Panc1 (cell line): ENCODE measurements at regions not wholly inside any gene's neighbourhood (a gene's known extent, or its start where the extent isn't known, plus 50 kb on each side); places are given as distances from the start of the nearest gene placed in this dataset.

ENCODE experiments used
- ATAC-seq: fragments of 200-7000 bp; cut with Tn5 transposase; 2 replicates; pipeline ENCODE4 v1.9.1; 2020; ENCODE audit warnings: mild to moderate bottlenecking, moderate library complexity
- BruUV-seq: library from RNA; stranded (reverse); fragments of 400-500 nt; replicated peaks from 2 replicates; lab custom pipeline; 2021; lab: Mats Ljungman, UMichigan
- CTCF ChIA-PET: fragments of 300-600 bp; sonication (Branson Sonifier 250); formaldehyde crosslinking; loops from one replicate; lab custom pipeline; 2022; ENCODE audit warnings: antibody characterized with exemption; lab: Charles Lee
- POLR2A ChIA-PET: fragments of 300-600 bp; sonication (Branson Sonifier 250); formaldehyde crosslinking; loops from one replicate; lab custom pipeline; 2022; ENCODE audit warnings: antibody characterized with exemption; lab: Charles Lee
- DNase-seq: peaks from one replicate; pipeline ENCODE4 v3.0.0-alpha.2; 2010; ENCODE audit warnings: low read depth, low spot score
- H3K27ac ChIP-seq: 2 replicates; pipeline ENCODE4 v1.5.1; 2011; ENCODE audit warnings: mild to moderate bottlenecking, low read length, inconsistent platforms
- H3K27me3 ChIP-seq: fragments of 200-500 bp; sonication (Bioruptor generic); 2 replicates; pipeline ENCODE4 v1.6.0; 2014; ENCODE audit warnings: low read length, inconsistent platforms; ENCODE audit not compliant: control insufficient read depth, insufficient read depth
- H3K36me3 ChIP-seq: fragments of 200-500 bp; sonication (Bioruptor generic); 2 replicates; pipeline ENCODE4 v1.5.1; 2014; ENCODE audit warnings: inconsistent platforms, mild to moderate bottlenecking, low read length, moderate library complexity; ENCODE audit not compliant: control insufficient read depth, insufficient read depth
- H3K4me1 ChIP-seq: 2 replicates; pipeline ENCODE4 v1.5.1; 2011; ENCODE audit warnings: inconsistent platforms, mild to moderate bottlenecking, low read length, moderate library complexity; ENCODE audit not compliant: control insufficient read depth, insufficient read depth
- H3K4me3 ChIP-seq, 2 experiments: 2 replicates each; pipeline ENCODE4 v1.5.1; 2011 to 2012; ENCODE audit warnings: low read depth in 2 of 2, low read length in 2 of 2, mild to moderate bottlenecking in 2 of 2, inconsistent platforms in 1 of 2, moderate library complexity in 1 of 2
- H3K9me3 ChIP-seq: fragments of 200-500 bp; sonication (Bioruptor generic); 2 replicates; pipeline ENCODE4 v1.5.1; 2014; ENCODE audit warnings: low read depth, mild to moderate bottlenecking, inconsistent platforms, low read length, moderate library complexity; ENCODE audit not compliant: control insufficient read depth, insufficient read depth
- CTCF ChIP-seq: fragments of 450-650 bp; IDR thresholded peaks from 2 replicates; pipeline ENCODE4 v1.5.1; 2017; ENCODE audit warnings: mild to moderate bottlenecking
- POLR2AphosphoS5 ChIP-seq: IDR thresholded peaks from 2 replicates; pipeline ENCODE4 v1.6.1; 2012; ENCODE audit warnings: mild to moderate bottlenecking, low read depth, low read length, moderate library complexity
- REST ChIP-seq, 2 experiments: IDR thresholded peaks; 2 replicates each; pipeline ENCODE4 v1.6.1; 2011 to 2012; ENCODE audit warnings: low read depth in 2 of 2, control low read depth in 1 of 2, low read length in 1 of 2, mild to moderate bottlenecking in 1 of 2, moderate library complexity in 1 of 2; ENCODE audit not compliant: insufficient read depth in 1 of 2
- SIN3A ChIP-seq: IDR thresholded peaks from 2 replicates; pipeline ENCODE4 v1.6.1; 2012; ENCODE audit warnings: low read depth, mild to moderate bottlenecking, low read length, moderate library complexity, borderline replicate concordance; ENCODE audit not compliant: insufficient read depth
- TCF7L2 ChIP-seq: IDR thresholded peaks from 2 replicates; pipeline ENCODE4 v1.6.1; 2011; ENCODE audit warnings: mild to moderate bottlenecking, low read depth, low read length, inconsistent platforms
- in situ Hi-C: cut with HindIII; loops from 2 replicates; pipeline ENCODE4 v1.10.0; 2016; ENCODE audit warnings: low sequenced_read_pairs, low pct_unique_long_range_greater_than_20kb
- intact Hi-C: fragments of 100-400 bp; cut with micrococcal nuclease; formaldehyde crosslinking; loops from one replicate; pipeline ENCODE4 v1.10.0; 2022; ENCODE audit not compliant: unreplicated experiment

GRCh38 chr20:43294031-43294430 is 104.3 kb upstream of the PTPRT start:
- Histone ChIP-seq H3K27ac (no peak overlapping the region), H3K4me1 (no peaks in the 10 kb centered on the region), H3K4me3 (no peak overlapping the region), H3K36me3 (no peaks in the 10 kb centered on the region), H3K9me3 (no peaks in the 10 kb centered on the region), H3K27me3 (no peaks in the 10 kb centered on the region)
- no peak for DNase-seq
- no peak for ATAC-seq
- ChIA-PET CTCF (no interaction called here), POLR2A (no interaction called here)
- TF ChIP-seq SIN3A (no peak), CTCF (no peak), REST (IDR thresholded peaks at IDR 0.05; ENCODE audit: insufficient read depth in 1 of 2, low read depth in 2 of 2, low read length in 1 of 2) (no peak), POLR2AphosphoS5 (no peak), TCF7L2 (no peak)
- intact Hi-C loops: no loop called here
- in situ Hi-C loops: no loop called here
- no TSS peak for BruUV-seq

GRCh38 chr20:43293068-43293786 is 103.5 kb upstream of the PTPRT start:
- TF ChIP-seq SIN3A: no peak
- no peak for TF ChIP-seq REST (IDR thresholded peaks at IDR 0.05; ENCODE audit: insufficient read depth in 1 of 2, low read depth in 2 of 2, low read length in 1 of 2)
- TF ChIP-seq POLR2AphosphoS5: no peak
- TF ChIP-seq CTCF: no peak
- no peak for TF ChIP-seq TCF7L2
- Histone ChIP-seq H3K36me3 (no peaks in the 10 kb centered on the region), H3K27me3 (no peaks in the 10 kb centered on the region), H3K4me3 (no peak overlapping the region), H3K4me1 (no peaks in the 10 kb centered on the region), H3K27ac (no peak overlapping the region), H3K9me3 (no peaks in the 10 kb centered on the region)
- BruUV-seq: no TSS peak
- DNase-seq: no peak
- POLR2A ChIA-PET: no interaction called here
- intact Hi-C loops (no loop called here), in situ Hi-C loops (no loop called here)
- no peak for ATAC-seq
- CTCF ChIA-PET: no interaction called here
